ENCODE measurements at regions not wholly inside any gene's neighbourhood (a gene's known extent, or its start where the extent isn't known, plus 50 kb on each side); places are given as distances from the start of the nearest gene placed in this dataset.

DNA sequence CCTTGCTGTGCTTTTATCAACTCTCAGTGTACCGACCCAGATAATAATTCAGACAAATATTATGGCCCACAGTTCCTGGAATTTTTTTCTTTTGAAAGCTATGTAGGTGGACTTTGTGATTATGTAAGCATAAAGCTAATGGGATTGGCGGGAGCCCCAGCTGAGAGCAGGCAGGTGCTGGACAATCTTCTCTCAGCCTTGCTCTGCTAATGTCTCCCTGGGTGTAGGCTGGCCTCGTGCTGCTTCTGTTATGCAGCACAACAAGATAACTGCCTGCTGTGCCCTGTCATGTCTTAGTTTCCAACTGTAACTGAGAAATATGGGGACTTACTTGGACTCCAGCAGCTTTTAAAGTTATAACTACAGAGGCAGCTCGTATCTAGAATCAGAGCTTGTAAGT, 415.0 kb downstream of the PDCD6IP start:
- Histone ChIP-seq H3K4me3 (no peak overlapping the region), H3K27ac (no peak overlapping the region)

- H3K27ac ChIP-seq, result no peak overlapping the region
- no peak overlapping the region for H3K4me3 ChIP-seq
These were observed 418.4 kb downstream of the PDCD6IP start for GRCh38 chr3:34216711-34217335.

GRCh38 chr3:34218706-34219385, 420.4 kb downstream of the PDCD6IP start:
- H3K4me3 ChIP-seq, result no peak overlapping the region
- H3K27ac ChIP-seq, result no peak overlapping the region

DNA sequence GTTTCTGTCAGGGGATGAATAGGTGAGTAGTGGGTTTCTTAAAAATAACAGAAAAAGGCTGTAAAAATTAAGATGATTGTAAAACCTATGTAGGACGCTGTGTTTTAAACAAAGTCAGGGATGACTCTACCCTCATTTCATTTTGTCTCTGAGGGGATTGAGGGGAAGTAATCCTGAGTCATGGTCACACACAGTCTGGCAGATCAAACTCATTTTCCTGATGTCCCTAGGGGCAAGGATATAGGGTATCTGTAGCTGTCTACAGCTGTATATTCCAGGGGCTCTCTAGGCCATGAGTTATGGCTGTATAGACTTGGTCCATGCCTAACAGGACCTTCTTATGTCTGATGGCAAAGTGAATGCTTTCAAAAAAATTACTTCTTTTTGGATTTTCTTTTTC, 421.1 kb downstream of the PDCD6IP start:
- Histone ChIP-seq H3K27ac (no peak overlapping the region), H3K4me3 (no peak overlapping the region)

DNA sequence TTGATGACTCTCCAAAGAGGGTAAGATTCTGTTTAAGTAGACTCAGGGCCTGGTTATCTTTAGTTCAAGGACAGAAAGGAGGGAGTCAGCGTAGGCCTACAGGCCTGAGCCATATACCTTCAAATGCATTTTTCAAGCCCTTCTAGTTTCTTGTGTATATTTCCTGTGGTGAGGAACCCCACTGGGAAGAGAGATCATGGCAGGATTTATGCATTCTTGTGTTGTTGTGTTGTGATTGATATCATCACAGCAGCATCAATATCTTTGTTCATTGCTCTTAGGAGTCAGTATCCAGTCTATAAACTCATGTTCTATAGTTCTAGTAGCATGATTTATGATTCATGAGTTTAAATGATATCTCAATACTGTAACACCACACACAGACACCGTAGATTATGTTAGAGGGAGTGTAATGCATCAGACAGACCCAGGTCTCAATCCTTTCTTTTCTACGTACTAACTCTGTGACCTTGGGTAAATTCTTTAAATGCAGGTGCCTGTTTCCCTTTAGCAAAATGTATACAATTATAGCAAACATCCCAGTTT, 427.5 kb downstream of the PDCD6IP start:
- H3K4me3 ChIP-seq, result no peak overlapping the region
- no peak overlapping the region for H3K27ac ChIP-seq

GRCh38 chr3:34229876-34230275, 431.4 kb downstream of the PDCD6IP start:
- H3K4me3 ChIP-seq, result no peak overlapping the region
- no peak overlapping the region for H3K27ac ChIP-seq

- no peak overlapping the region for H3K27ac ChIP-seq
- H3K4me3 ChIP-seq, result no peak overlapping the region
These were observed 436.7 kb downstream of the PDCD6IP start for GRCh38 chr3:34235096-34235495.

- H3K4me3 ChIP-seq, result no peak overlapping the region
- no peak overlapping the region for H3K27ac ChIP-seq
These were observed 439.5 kb downstream of the PDCD6IP start for GRCh38 chr3:34237946-34238345.

GRCh38 chr3:34238407-34238806, 440.0 kb downstream of the PDCD6IP start:
- H3K27ac ChIP-seq, result no peak overlapping the region

GRCh38 chr3:34239287-34239686, 440.9 kb downstream of the PDCD6IP start:
- H3K4me3 ChIP-seq, result no peak overlapping the region
- no peak overlapping the region for H3K27ac ChIP-seq

More at GRCh38 chr3:34238407-34238806, 440.0 kb downstream of the PDCD6IP start:
- H3K4me3 ChIP-seq, result no peak overlapping the region

DNA sequence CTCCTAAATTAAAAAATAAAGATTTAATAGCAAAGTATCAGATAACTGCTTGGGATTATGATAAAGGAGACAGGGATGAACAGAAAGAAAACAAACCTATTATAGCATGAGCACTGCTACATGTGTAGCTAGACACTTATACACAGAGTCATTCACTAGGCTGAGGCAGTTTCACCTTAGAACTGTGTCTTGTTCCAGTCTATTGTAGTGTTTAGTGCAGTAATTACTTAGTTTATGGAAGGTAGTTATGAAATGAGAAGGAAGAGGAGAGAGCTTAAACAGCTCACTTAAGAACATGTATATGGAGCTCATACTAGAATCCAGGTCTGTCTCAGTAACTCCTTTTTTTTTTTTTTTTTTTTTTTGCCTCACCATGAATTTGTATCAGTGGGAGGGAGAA, 441.4 kb downstream of the PDCD6IP start:
- no peak overlapping the region for H3K27ac ChIP-seq
- no peak overlapping the region for H3K4me3 ChIP-seq

- Histone ChIP-seq H3K4me3 (no peak overlapping the region), H3K27ac (no peak overlapping the region)
These were observed 449.0 kb downstream of the PDCD6IP start for GRCh38 chr3:34247401-34247800.

DNA sequence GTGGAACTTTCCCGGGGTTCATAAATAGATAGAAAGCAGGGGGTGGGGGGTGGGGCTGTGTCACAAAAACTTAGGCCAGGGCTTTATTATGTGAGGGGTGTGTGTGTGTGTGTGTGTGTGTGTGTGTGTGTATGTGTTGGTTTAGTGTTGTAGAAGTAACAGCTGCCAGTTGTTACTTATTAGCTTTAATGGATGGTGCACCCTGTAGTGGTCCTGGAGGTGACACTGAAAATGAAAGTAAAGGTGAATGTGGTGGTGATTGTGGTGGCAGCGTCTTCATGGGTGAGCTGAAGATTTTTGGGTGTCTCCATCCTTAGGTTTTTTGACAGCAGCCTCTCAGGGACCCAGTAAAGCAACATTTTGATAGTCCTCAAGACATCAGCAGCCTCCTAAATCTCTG, 449.9 kb downstream of the PDCD6IP start:
- Histone ChIP-seq H3K4me3 (no peak overlapping the region), H3K27ac (no peak overlapping the region)

DNA sequence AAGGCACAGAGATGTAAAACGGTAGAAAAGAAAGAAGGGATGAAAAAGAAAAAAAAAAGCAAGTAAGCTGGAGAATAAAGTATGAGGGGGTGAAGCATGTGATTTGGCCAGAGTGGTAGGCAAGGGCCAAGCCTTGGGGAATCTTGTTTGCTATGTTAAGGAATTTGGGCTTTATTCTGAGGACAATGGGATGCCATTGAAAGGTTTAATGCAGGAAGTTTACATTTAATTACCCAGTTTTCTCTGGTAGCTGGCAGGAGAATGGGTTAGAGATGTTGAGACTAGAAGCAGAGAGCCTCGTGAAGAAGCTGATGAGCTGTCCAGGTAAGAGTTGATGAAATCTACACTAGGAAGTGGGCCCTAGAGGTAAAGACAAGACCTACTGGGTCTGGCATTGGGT, 455.9 kb downstream of the PDCD6IP start:
- H3K4me3 ChIP-seq, result no peak overlapping the region
- H3K27ac ChIP-seq, result no peak overlapping the region

GRCh38 chr3:34256021-34256420, 457.6 kb downstream of the PDCD6IP start:
- Histone ChIP-seq H3K4me3 (no peak overlapping the region), H3K27ac (no peak overlapping the region)

- no peak overlapping the region for H3K27ac ChIP-seq
These were observed 458.4 kb downstream of the PDCD6IP start for GRCh38 chr3:34256791-34257190.

GRCh38 chr3:34258271-34258998, 460.0 kb downstream of the PDCD6IP start:
- Histone ChIP-seq H3K4me3 (no peak overlapping the region), H3K27ac (no peak overlapping the region)

More at GRCh38 chr3:34256791-34257190, 458.4 kb downstream of the PDCD6IP start:
- H3K4me3 ChIP-seq, result no peak overlapping the region

GRCh38 chr3:34260271-34261000, 462.0 kb downstream of the PDCD6IP start:
- no peak overlapping the region for H3K4me3 ChIP-seq
- H3K27ac ChIP-seq, result no peak overlapping the region

- Histone ChIP-seq H3K27ac (no peak overlapping the region), H3K4me3 (no peak overlapping the region)
These were observed 462.6 kb downstream of the PDCD6IP start for GRCh38 chr3:34261001-34261385.

DNA sequence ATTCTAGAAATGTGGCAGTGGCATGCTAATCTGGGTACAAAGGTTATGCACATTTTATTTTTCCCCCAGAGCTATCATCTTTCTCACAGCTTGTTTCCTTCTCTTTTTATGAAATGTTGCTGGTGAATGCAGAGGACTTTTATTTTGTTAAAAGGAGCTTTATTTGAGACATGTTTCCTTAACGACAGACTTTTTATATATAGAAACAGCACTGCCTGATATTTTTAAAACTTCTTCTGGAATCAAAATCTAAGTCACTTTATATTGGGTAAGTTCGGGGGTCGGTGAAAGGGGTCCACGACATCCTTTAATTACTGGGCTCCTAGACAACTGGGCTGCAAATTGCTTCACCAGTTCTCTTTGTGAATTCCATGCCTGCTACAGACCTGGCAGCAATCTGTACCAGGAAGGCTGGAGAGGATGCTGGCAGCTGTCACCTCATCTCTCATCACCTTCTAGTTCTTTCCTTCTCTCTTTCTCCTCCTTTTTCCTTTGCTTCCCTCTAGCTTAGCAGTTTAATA, 464.7 kb downstream of the PDCD6IP start:
- H3K27ac ChIP-seq, result no peak overlapping the region

More for the DNA sequence above, 464.7 kb downstream of the PDCD6IP start:
- no peak overlapping the region for H3K4me3 ChIP-seq

All from skin epidermis (tissue), 12 donors.